Mesenchymal stem cell (in vitro differentiated cells and primary cell): ENCODE measurements at regions not wholly inside any gene's neighbourhood (a gene's known extent, or its start where the extent isn't known, plus 50 kb on each side); places are given as distances from the start of the nearest gene placed in this dataset.

ENCODE experiments used
- DNase-seq: peaks from one replicate; pipeline ENCODE4 v3.0.0-alpha.2; 2013
- H2AFZ ChIP-seq: one replicate; pipeline ENCODE4 v1.6.1; 2013; ENCODE audit warnings: low read depth, mild to moderate bottlenecking, control low read depth, inconsistent platforms, low read length, moderate library complexity
- H2AK5ac ChIP-seq: 2 replicates; pipeline ENCODE4 v1.6.1; 2013; ENCODE audit warnings: low read length, moderate library complexity, mild to moderate bottlenecking, inconsistent platforms; ENCODE audit not compliant: severe bottlenecking
- H2BK120ac ChIP-seq: one replicate; pipeline ENCODE4 v1.6.1; 2013; ENCODE audit warnings: low read depth, mild to moderate bottlenecking, inconsistent platforms, low read length, moderate library complexity
- H2BK12ac ChIP-seq, 2 experiments: one replicate each; pipeline ENCODE4 v1.6.1; 2013; ENCODE audit warnings: inconsistent platforms in 2 of 2, low read length in 2 of 2, mild to moderate bottlenecking in 2 of 2, moderate library complexity in 2 of 2, control low read depth in 1 of 2
- H2BK15ac ChIP-seq: one replicate; pipeline ENCODE4 v1.6.1; 2013; ENCODE audit warnings: mild to moderate bottlenecking, low read depth, inconsistent platforms; ENCODE audit not compliant: poor library complexity, severe bottlenecking
- H2BK5ac ChIP-seq: 2 replicates; pipeline ENCODE4 v1.6.1; 2013; ENCODE audit warnings: low read depth, mild to moderate bottlenecking, low read length, control low read depth, inconsistent platforms; ENCODE audit not compliant: poor library complexity, severe bottlenecking
- H3K14ac ChIP-seq, 2 experiments: one replicate each; pipeline ENCODE4 v1.6.1; 2013; ENCODE audit warnings: inconsistent platforms in 2 of 2, low read length in 2 of 2, control low read depth in 1 of 2, mild to moderate bottlenecking in 1 of 2, moderate library complexity in 1 of 2
- H3K18ac ChIP-seq, 2 experiments: one replicate each; pipeline ENCODE4 v1.6.1; 2013; ENCODE audit warnings: inconsistent platforms in 2 of 2, low read length in 2 of 2, control low read depth in 1 of 2, low read depth in 1 of 2, mild to moderate bottlenecking in 1 of 2
- H3K23ac ChIP-seq, 2 experiments: one replicate each; pipeline ENCODE4 v1.6.1; 2013; ENCODE audit warnings: inconsistent platforms in 2 of 2, low read length in 2 of 2, mild to moderate bottlenecking in 2 of 2, moderate library complexity in 2 of 2, control low read depth in 1 of 2
- H3K27ac ChIP-seq: 2 replicates; pipeline ENCODE4 v1.5.1; 2013; ENCODE audit warnings: mild to moderate bottlenecking, moderate library complexity, low read length, control low read depth, inconsistent platforms; ENCODE audit not compliant: poor library complexity, severe bottlenecking
- H3K27me3 ChIP-seq, 2 experiments: 2 replicates each; pipeline versions ENCODE4 v1.6.1 to v1.7.0; 2013; ENCODE audit warnings: low read length in 2 of 2, mild to moderate bottlenecking in 2 of 2, moderate library complexity in 2 of 2, control low read depth in 1 of 2, inconsistent platforms in 1 of 2; ENCODE audit not compliant: control insufficient read depth in 1 of 2, insufficient read depth in 1 of 2
- H3K36me3 ChIP-seq, 2 experiments: 2 replicates each; pipeline versions ENCODE4 v1.6.1 to v1.7.0; 2013; ENCODE audit warnings: low read length in 2 of 2, control low read depth in 1 of 2, inconsistent platforms in 1 of 2, low read depth in 1 of 2, mild to moderate bottlenecking in 1 of 2; ENCODE audit not compliant: insufficient read depth in 2 of 2, control insufficient read depth in 1 of 2
- H3K4ac ChIP-seq, 2 experiments: one replicate each; pipeline ENCODE4 v1.6.1; 2013; ENCODE audit warnings: inconsistent platforms in 2 of 2, low read length in 2 of 2, mild to moderate bottlenecking in 2 of 2, moderate library complexity in 2 of 2, control low read depth in 1 of 2, low read depth in 1 of 2
- H3K4me1 ChIP-seq: 2 replicates; pipeline ENCODE4 v1.6.1; 2013; ENCODE audit warnings: low read depth, low read length, control low read depth; ENCODE audit not compliant: control insufficient read depth, insufficient read depth
- H3K4me2 ChIP-seq: 2 replicates; pipeline ENCODE4 v1.6.1; 2013; ENCODE audit warnings: low read length, mild to moderate bottlenecking, inconsistent platforms; ENCODE audit not compliant: poor library complexity, severe bottlenecking
- H3K4me3 ChIP-seq, 2 experiments: 2 replicates each; pipeline versions ENCODE4 v1.5.1 to v1.7.0; 2013; ENCODE audit warnings: low read length in 2 of 2, mild to moderate bottlenecking in 2 of 2, control low read depth in 1 of 2, low read depth in 1 of 2; ENCODE audit not compliant: insufficient read depth in 1 of 2
- H3K79me1 ChIP-seq: replicated peaks from 2 replicates; pipeline ENCODE4 v1.6.1; 2013; ENCODE audit warnings: mild to moderate bottlenecking, control low read depth, low read length, inconsistent platforms; ENCODE audit not compliant: poor library complexity, severe bottlenecking
- H3K9ac ChIP-seq: 2 replicates; pipeline ENCODE4 v1.7.0; 2013; ENCODE audit warnings: mild to moderate bottlenecking, low read length, moderate library complexity
- H3K9me3 ChIP-seq: 2 replicates; pipeline ENCODE4 v1.7.0; 2013; ENCODE audit warnings: mild to moderate bottlenecking, low read length; ENCODE audit not compliant: control insufficient read depth
- H4K8ac ChIP-seq: one replicate; pipeline ENCODE4 v1.6.1; 2013; ENCODE audit warnings: inconsistent platforms, mild to moderate bottlenecking, low read length, moderate library complexity
- H4K91ac ChIP-seq: one replicate; pipeline ENCODE4 v1.6.1; 2013; ENCODE audit warnings: mild to moderate bottlenecking, low read length, inconsistent platforms
- WGBS: methylation state at CpG from one replicate; pipeline ENCODE4 v1.1.7; 2013; ENCODE audit warnings: mixed read lengths; 5-methylcytosine and 5-hydroxymethylcytosine counted together

GRCh38 chr5:44919560-44919959, 110.8 kb downstream of the MRPS30 start:
- Histone ChIP-seq H2BK15ac (no peak overlapping the region), H3K4me1 (no peaks in the 10 kb centered on the region), H2AK5ac (no peak overlapping the region), H3K14ac (no peak overlapping the region), H3K27me3 (no peaks in the 10 kb centered on the region), H3K9me3 (no peaks in the 10 kb centered on the region), H2BK12ac (no peak overlapping the region), H3K4me3 (no peak overlapping the region), H4K8ac (no peak overlapping the region), H2AFZ (no peak overlapping the region), H4K91ac (no peak overlapping the region), H3K79me1 (no peaks in the 10 kb centered on the region), H3K4me2 (no peak overlapping the region), H2BK120ac (no peak overlapping the region), H3K23ac (no peak overlapping the region), H3K27ac (no peak overlapping the region), H3K18ac (no peak overlapping the region), H3K9ac (no peak overlapping the region), H3K36me3 (no peaks in the 10 kb centered on the region), H2BK5ac (no peak overlapping the region), H3K4ac (no peak overlapping the region)
- 73% methylated on average over 1 of the region's 1 CpG for WGBS
- DNase-seq, result no peak

- H3K27me3 ChIP-seq, result no peaks in the 10 kb centered on the region
- no peaks in the 10 kb centered on the region for H3K79me1 ChIP-seq
- H3K9ac ChIP-seq, result no peak overlapping the region
- H2BK5ac ChIP-seq, result no peak overlapping the region
- H3K36me3 ChIP-seq, result no peaks in the 10 kb centered on the region
- no peak overlapping the region for H3K4me2 ChIP-seq
- H3K27ac ChIP-seq, result no peak overlapping the region
- no peak overlapping the region for H2BK15ac ChIP-seq
- 100% methylated on average over 1 of the region's 3 CpGs for WGBS
- no peak overlapping the region for H4K91ac ChIP-seq
- H3K14ac ChIP-seq, result no peak overlapping the region
- H3K4ac ChIP-seq, result no peak overlapping the region
- no peak overlapping the region for H3K18ac ChIP-seq
- no peak overlapping the region for H2AFZ ChIP-seq
- H3K9me3 ChIP-seq, result no peaks in the 10 kb centered on the region
- H3K4me1 ChIP-seq, result no peaks in the 10 kb centered on the region
- no peak overlapping the region for H4K8ac ChIP-seq
- no peak overlapping the region for H3K4me3 ChIP-seq
- H2BK120ac ChIP-seq, result no peak overlapping the region
- H3K23ac ChIP-seq, result no peak overlapping the region
- no peak for DNase-seq
- H2BK12ac ChIP-seq, result no peak overlapping the region
- H2AK5ac ChIP-seq, result no peak overlapping the region
These were observed 118.5 kb downstream of the MRPS30 start for GRCh38 chr5:44927115-44927733.

GRCh38 chr5:44932922-44933585, 124.3 kb downstream of the MRPS30 start:
- Histone ChIP-seq H3K4ac (no peak overlapping the region), H3K27me3 (no peaks in the 10 kb centered on the region), H3K36me3 (no peaks in the 10 kb centered on the region), H2AFZ (no peak overlapping the region), H3K27ac (no peak overlapping the region), H3K18ac (no peak overlapping the region), H4K8ac (no peak overlapping the region), H2BK120ac (no peak overlapping the region), H3K9me3 (peaks cover 4% of the 10 kb centered on the region), H4K91ac (no peak overlapping the region), H2BK15ac (no peak overlapping the region), H3K4me1 (no peaks in the 10 kb centered on the region), H3K9ac (no peak overlapping the region), H3K14ac (no peak overlapping the region), H3K79me1 (no peaks in the 10 kb centered on the region), H3K4me2 (no peak overlapping the region), H2AK5ac (no peak overlapping the region), H2BK12ac (no peak overlapping the region), H3K23ac (no peak overlapping the region), H3K4me3 (no peak overlapping the region), H2BK5ac (no peak overlapping the region)
- no peak for DNase-seq
- WGBS, result 77% methylated on average over 1 of the region's 3 CpGs

GRCh38 chr5:44933686-44934085, 124.9 kb downstream of the MRPS30 start:
- H2AFZ ChIP-seq, result no peak overlapping the region
- no CpG with 5 or more reads among the region's 3 CpGs for WGBS

More at GRCh38 chr5:44933686-44934085, 124.9 kb downstream of the MRPS30 start:
- Histone ChIP-seq H3K79me1 (no peaks in the 10 kb centered on the region), H3K18ac (no peak overlapping the region), H2BK12ac (no peak overlapping the region), H3K27ac (no peak overlapping the region), H3K4me3 (no peak overlapping the region), H3K9ac (no peak overlapping the region), H3K27me3 (no peaks in the 10 kb centered on the region), H3K4ac (no peak overlapping the region), H2BK15ac (no peak overlapping the region), H2BK120ac (no peak overlapping the region), H4K8ac (no peak overlapping the region), H2BK5ac (no peak overlapping the region), H3K14ac (no peak overlapping the region), H3K23ac (no peak overlapping the region), H4K91ac (no peak overlapping the region), H3K4me2 (no peak overlapping the region), H3K36me3 (no peaks in the 10 kb centered on the region), H3K4me1 (no peaks in the 10 kb centered on the region), H2AK5ac (no peak overlapping the region), H3K9me3 (peaks cover 4% of the 10 kb centered on the region)
- no peak for DNase-seq
